GM18511 (cell line): ENCODE measurements at regions not wholly inside any gene's neighbourhood (a gene's known extent, or its start where the extent isn't known, plus 50 kb on each side); places are given as distances from the start of the nearest gene placed in this dataset.

Experiments used
- ATAC-seq: cut with Tn5 transposase; IDR thresholded peaks from one replicate; pipeline ENCODE4 v1.9.1; 2021; ENCODE audit warnings: mild to moderate bottlenecking, moderate library complexity; ENCODE audit not compliant: unreplicated experiment

DNA sequence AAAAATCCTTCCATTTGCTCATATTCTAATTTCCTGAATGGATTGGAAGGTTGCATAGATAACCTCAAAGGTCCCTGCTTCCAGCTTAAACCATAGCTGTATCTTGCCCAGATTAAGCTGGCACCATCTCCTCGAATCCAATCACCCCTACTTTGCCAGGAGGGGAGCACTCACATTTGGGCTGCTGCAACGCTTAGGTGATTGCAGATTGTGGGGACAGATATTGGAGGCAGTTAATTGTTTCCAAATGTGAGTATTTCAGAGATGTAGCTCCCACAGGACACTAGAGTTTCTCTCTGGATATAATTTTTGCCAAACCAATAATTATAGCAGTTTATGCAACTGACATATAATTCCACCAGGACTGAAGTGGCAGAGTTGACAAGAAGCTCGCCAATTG, 53.5 kb upstream of the ACSL1 start:
- ATAC-seq, result no peak

GRCh38 chr4:184882276-184882675, 56.5 kb upstream of the ACSL1 start:
- ATAC-seq, result no peak

GRCh38 chr4:184883024-184883423, 57.3 kb upstream of the ACSL1 start:
- no peak for ATAC-seq

DNA sequence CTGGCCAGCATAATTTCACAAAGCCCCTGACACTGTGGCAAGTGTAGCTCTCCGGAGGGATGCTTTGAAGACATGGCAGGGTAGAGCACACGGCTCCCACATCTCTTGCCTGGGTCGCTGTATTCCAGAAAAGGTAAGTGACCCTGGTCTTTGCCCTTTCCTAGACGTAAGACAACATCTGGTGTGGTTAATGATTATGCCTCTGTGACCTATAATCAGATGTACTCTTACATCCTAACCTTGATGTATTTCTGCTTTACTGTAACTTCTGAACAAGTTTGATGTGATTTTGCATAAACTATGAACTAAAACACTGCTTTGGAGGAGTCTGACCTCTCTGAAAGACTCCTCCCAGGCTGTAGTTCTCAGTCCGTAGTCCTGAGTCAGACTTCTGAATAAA, 59.1 kb upstream of the ACSL1 start:
- ATAC-seq, result no peak

- no peak for ATAC-seq
Measured at GRCh38 chr4:184885602-184886001, 59.8 kb upstream of the ACSL1 start.

- ATAC-seq, result no peak
Measured at GRCh38 chr4:184887333-184887732, 61.6 kb upstream of the ACSL1 start.

- ATAC-seq, result no peak
Measured at GRCh38 chr4:184887947-184888346, 62.2 kb upstream of the ACSL1 start.

- no peak for ATAC-seq
Measured at GRCh38 chr4:184889666-184890335, 64.0 kb upstream of the ACSL1 start.

DNA sequence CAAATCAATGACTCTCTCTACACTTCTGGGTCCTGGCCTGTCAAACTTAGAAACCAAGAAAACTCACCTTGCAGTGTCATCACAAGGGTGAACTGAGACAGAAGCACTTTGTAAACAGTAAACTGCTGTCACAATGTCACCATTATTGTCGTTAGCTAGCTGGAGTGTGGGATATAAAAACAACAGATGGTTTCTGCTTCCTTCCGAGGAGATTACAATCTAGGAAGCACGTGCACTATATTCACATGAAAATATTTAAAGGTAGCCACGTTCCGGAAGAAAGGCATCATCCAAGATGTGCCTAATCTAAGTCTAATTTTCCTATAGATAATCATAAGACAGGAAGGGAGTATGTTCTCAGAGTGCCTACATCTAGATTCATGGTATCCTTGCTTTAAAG, 64.7 kb upstream of the ACSL1 start:
- no peak for ATAC-seq

GRCh38 chr4:184891816-184892397, 66.1 kb upstream of the ACSL1 start:
- no peak for ATAC-seq

DNA sequence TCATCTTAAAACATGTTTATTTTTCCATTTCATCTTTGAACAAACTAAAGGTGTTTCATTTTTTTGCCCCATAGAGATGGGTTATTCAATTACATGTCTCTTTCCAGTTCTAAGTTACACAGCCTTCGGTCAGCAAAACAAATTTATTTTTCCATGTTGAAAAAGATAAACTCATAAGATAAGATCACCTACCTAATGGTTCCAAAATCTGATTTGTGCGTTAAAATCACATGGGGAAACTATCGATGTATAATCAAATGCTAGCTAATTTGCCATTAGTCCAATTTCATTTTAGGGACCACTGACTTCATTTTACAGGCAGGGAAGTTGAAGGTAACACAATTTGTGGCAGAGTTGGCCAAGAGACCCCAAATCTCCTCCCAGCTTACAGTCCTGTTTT, 67.2 kb upstream of the ACSL1 start:
- ATAC-seq, result no peak

DNA sequence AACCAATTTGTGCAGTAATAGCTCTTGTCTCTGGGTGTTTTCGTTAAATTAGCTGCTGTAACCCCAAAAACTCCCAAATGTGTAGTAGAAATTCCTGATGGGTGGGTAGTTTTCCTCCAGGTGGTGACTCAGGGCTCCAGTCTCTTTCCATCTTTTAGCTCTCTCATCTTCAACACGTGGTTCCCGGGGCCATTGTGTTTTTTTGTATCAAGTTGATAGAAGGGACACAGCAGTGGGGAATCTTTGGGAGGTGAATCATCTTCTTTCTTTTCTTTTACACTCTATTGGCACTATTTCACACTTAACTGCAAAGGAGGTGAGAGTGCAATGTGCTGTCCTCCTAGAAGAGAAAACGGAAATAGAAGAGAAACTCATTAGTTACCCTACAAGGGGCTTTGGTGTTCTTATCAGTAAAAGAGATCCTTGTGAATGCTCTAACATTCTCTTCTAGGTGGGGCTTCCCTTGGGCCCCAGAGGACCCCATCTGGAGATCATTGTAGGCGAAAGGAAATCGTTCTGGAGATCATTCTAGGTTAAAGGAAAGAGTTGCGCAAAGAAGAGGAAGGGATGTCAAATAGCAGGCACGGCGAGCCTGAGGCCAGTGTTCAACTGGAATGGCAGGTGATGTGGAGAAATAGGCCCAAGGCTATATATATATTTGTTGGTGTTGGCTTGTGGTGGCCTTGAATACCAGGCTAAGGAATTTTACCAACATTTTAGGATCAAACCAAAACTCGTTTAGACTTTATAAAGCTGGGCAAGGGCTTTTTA, 68.2 kb upstream of the ACSL1 start:
- no peak for ATAC-seq

DNA sequence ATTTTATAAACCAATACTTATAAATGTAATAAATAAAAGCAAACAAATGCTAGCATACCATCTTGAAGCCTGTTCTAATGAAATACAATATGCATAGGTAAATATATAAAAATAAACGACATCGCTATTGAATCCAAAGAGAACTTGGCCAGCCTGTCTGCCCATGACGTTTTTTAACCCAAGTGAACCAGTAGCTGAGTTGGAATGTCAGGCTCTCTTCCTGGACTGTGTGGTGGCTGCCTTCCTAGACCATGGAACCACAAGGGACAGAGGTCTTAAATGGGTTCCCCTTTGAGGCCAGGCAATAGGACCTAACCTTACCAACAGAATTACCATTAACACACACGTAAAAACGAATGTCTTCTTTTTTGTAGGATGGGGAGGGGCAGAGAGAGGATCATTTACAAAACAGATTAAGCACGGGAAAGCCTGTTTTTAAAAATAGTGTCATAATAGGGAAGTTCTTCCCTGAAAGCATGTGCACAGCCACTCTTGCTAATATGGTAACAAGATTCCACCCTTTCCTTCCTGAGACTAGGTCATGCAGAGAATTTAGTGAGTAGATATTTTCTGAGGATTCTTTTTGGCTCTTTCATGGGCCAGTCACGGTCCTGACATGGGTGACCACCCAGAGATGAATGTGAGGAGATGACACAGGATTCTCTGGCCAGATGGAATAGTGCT, 69.4 kb upstream of the ACSL1 start:
- no peak for ATAC-seq

DNA sequence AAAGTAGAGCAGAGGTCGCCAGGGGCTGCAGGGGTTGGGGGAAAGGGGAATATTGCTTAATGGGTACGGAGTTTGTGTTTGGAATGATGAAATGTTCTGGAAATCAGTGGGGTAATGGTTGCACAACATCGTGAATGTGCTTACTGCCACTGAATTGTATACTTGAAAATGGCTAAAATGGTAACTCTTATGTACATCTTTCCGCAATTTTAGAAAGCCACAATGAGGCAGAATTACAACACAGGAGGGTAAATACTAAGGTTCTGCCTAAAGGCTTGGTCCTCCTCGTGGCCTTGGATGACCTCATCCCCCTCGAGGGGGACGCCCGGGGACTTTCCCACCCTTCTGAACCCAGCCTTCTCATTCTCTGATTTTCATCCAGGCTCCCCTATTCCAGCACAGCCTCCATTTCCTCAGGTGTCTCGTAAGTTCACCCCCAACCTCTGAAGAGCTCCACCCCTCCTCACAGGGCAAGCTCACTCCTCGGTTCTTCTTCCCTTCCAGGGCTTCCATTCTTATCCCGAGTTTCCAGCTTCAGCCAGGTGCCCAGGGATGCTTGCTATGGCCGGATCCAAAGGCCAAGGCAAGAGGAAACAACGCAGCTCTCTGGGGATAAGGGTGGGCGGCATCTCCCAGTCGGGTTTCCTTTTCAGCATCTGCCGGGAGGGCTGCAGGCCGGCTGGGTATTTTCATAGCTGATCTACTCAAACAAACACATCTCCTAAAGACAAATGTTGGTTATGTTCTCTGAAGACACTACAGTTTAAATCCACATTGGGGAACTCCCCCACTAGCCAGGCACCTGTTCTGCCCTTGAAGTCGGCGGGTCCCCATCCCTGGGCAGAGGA, 71.3 kb upstream of the ACSL1 start:
- peak; percentile 76 for ATAC-seq

DNA sequence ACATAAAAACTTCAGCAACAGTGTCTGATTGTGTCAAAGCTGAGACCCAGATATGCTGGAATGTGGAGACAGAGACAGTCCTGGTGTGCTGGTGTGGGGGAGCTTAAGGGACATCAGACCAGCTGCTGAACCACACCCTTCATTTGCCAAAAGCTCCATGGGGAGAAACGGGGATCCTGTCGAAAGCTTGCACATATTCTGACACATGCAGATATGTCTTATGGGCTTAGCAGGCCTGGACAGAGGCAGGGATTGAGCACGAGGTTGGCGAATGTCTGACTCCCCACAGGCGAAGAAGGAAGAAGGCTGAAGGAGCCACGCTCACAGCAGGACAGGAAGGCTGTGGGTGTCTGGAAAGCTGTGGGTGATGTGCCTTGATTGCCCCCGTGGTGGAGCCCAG, 72.1 kb upstream of the ACSL1 start:
- no peak for ATAC-seq

GRCh38 chr4:184898793-184899192, 73.0 kb upstream of the ACSL1 start:
- ATAC-seq, result no peak

- no peak for ATAC-seq
Measured at GRCh38 chr4:184899261-184900134, 73.7 kb upstream of the ACSL1 start.

DNA sequence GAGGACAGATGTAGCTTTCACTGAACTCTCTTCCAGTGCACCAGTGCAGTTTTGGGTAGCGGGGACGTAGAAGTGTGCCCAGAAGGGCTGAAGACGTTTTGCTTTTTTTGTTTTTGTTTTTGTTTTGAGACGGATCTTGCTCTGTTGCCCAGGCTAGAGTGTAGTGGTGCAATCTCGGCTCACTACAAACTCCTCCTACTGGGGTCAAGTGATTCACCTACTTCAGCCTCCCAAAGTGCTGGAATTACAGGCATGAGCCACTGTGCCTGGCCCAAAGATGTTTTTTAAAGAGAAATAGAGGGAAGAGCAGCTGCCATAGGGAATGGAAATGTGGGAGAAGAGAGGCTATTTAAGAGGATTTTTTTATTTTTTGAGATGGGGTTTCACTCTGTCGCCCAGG, 74.4 kb upstream of the ACSL1 start:
- no peak for ATAC-seq

GRCh38 chr4:184902550-184902949, 76.8 kb upstream of the ACSL1 start:
- no peak for ATAC-seq
